HepG2 (cell line): ENCODE measurements at regions not wholly inside any gene's neighbourhood (a gene's known extent, or its start where the extent isn't known, plus 50 kb on each side); places are given as distances from the start of the nearest gene placed in this dataset.

Experiments used
- ATAC-seq: fragments of 200-7000 bp; cut with Tn5 transposase; 3 replicates; pipeline ENCODE4 v1.9.1; 2020; ENCODE audit warnings: mild to moderate bottlenecking, moderate library complexity
- BruUV-seq: library from RNA; stranded (reverse); fragments of 400-500 nt; replicated peaks from 2 replicates; lab custom pipeline; 2021; lab: Mats Ljungman, UMichigan
- CTCF ChIA-PET: fragments of 300-600 bp; formaldehyde crosslinking; extraction: SDS; loops from one replicate; lab custom pipeline; 2021; ENCODE audit warnings: low total read pairs, inconsistent platforms, low intra/inter-chr PET ratio; lab: Yijun Ruan, JAX
- POLR2A ChIA-PET: fragments of 350-600 bp; sonication (Branson Sonifier 250); formaldehyde crosslinking; loops from one replicate; lab custom pipeline; 2020; ENCODE audit warnings: antibody characterized with exemption, inconsistent platforms; lab: Yijun Ruan, JAX
- DNase-seq: peaks from one replicate; pipeline ENCODE4 v3.0.0-alpha.2; 2015; ENCODE audit warnings: low spot score
- FAIRE-seq: peaks from 3 replicates; lab custom pipeline; 2011; peaks lifted over from hg19 to GRCh38; lab: Jason Lieb, UNC
- H2AFZ ChIP-seq: one replicate; pipeline ENCODE4 v1.6.1; 2011; ENCODE audit warnings: low read length, inconsistent platforms
- H3K27ac ChIP-seq: fragments of 300-600 bp; 3 replicates; pipeline ENCODE4 v1.8.0; 2011; ENCODE audit warnings: mixed run types, mild to moderate bottlenecking, mixed read lengths, low read length, inconsistent platforms; ENCODE audit not compliant: insufficient read depth; ENCODE audit errors: extremely low read length
- H3K27me3 ChIP-seq, 2 experiments: fragments of 200-600 bp in 1 of 2; 2 replicates in 1 of 2; 3 replicates in 1 of 2; pipeline versions ENCODE4 v1.6.0 to v1.8.0; 2011; ENCODE audit warnings: low read length in 2 of 2, mild to moderate bottlenecking in 2 of 2, moderate library complexity in 2 of 2, inconsistent platforms in 1 of 2; ENCODE audit not compliant: insufficient read depth in 2 of 2, control insufficient read depth in 1 of 2
- H3K36me3 ChIP-seq, 2 experiments: fragments of 200-600 bp in 1 of 2; replicated peaks in 1 of 2; 2 replicates in 1 of 2; 3 replicates in 1 of 2; pipeline versions ENCODE4 v1.5.1 to v1.8.0; 2011; ENCODE audit warnings: low read length in 2 of 2, inconsistent platforms in 1 of 2; ENCODE audit not compliant: insufficient read depth in 2 of 2, control insufficient read depth in 1 of 2
- H3K4me1 ChIP-seq: 2 replicates; pipeline ENCODE4 v1.5.1; 2012; ENCODE audit warnings: low read length, inconsistent platforms; ENCODE audit not compliant: insufficient read depth
- H3K4me2 ChIP-seq: 2 replicates; pipeline ENCODE4 v1.6.0; 2011; ENCODE audit warnings: low read depth, low read length, inconsistent platforms
- H3K4me3 ChIP-seq, 3 experiments: fragments of 200-600 bp in 1 of 3; sonication (generic), shearing (Covaris generic) in 1 of 3; replicated peaks in 1 of 3; 2 replicates each; pipeline ENCODE4 v1.5.1; 2011 to 2016; ENCODE audit warnings: low read length in 3 of 3, inconsistent platforms in 2 of 3, low read depth in 2 of 3, mild to moderate bottlenecking in 2 of 3, control low read depth in 1 of 3, mixed read lengths in 1 of 3; ENCODE audit not compliant: insufficient read depth in 1 of 3
- H3K79me2 ChIP-seq: one replicate; pipeline ENCODE4 v1.6.1; 2011; ENCODE audit warnings: low read length, inconsistent platforms; ENCODE audit not compliant: insufficient read depth
- H3K9ac ChIP-seq: 2 replicates; pipeline ENCODE4 v1.6.0; 2011; ENCODE audit warnings: mild to moderate bottlenecking, low read depth, low read length, inconsistent platforms; ENCODE audit not compliant: insufficient read depth
- H3K9me3 ChIP-seq: 2 replicates; pipeline ENCODE4 v1.5.1; 2012; ENCODE audit warnings: mild to moderate bottlenecking, low read length
- H4K20me1 ChIP-seq: 2 replicates; pipeline ENCODE4 v1.6.0; 2011; ENCODE audit warnings: inconsistent platforms, mild to moderate bottlenecking, low read length, moderate library complexity; ENCODE audit not compliant: insufficient read depth
- AKAP8 ChIP-seq: sonication (generic); formaldehyde crosslinking; IDR thresholded peaks from 2 replicates; pipeline ENCODE4 v1.5.1; 2020; ENCODE audit warnings: mild to moderate bottlenecking, missing genetic modification reagents
- ATF2 ChIP-seq: sonication (generic); formaldehyde crosslinking; IDR thresholded peaks from 2 replicates; pipeline ENCODE4 v1.4.0; 2020; ENCODE audit warnings: missing genetic modification reagents
- CREBL2 ChIP-seq: sonication (generic); formaldehyde crosslinking; IDR thresholded peaks from 2 replicates; pipeline ENCODE4 v1.8.1; 2023; ENCODE audit warnings: missing genetic modification reagents, mild to moderate bottlenecking, borderline replicate concordance
- GATA4 ChIP-seq: sonication (generic); IDR thresholded peaks from 2 replicates; pipeline ENCODE4 v1.6.1; 2016; ENCODE audit warnings: antibody characterized with exemption, low read depth, borderline replicate concordance
- HDAC1 ChIP-seq: sonication (generic); formaldehyde crosslinking; IDR thresholded peaks from 2 replicates; pipeline ENCODE4 v1.5.1; 2020; ENCODE audit warnings: mild to moderate bottlenecking, missing genetic modification reagents
- HNRNPK ChIP-seq: fragments of 200-400 bp; formaldehyde crosslinking; IDR thresholded peaks from 2 replicates; pipeline ENCODE4 v1.6.1; 2018; ENCODE audit warnings: low read length, low read depth, moderate library complexity, mild to moderate bottlenecking; ENCODE audit not compliant: poor library complexity, severe bottlenecking
- MLLT10 ChIP-seq: sonication (generic); formaldehyde crosslinking; IDR thresholded peaks from 2 replicates; pipeline ENCODE4 v1.4.0; 2020; ENCODE audit warnings: missing genetic modification reagents
- ZBTB8A ChIP-seq: sonication (generic); formaldehyde crosslinking; IDR thresholded peaks from 2 replicates; pipeline ENCODE4 v1.4.0; 2020; ENCODE audit warnings: mild to moderate bottlenecking, low read depth, missing genetic modification reagents, borderline replicate concordance
- ZHX2 ChIP-seq, 2 experiments: sonication (generic) in 1 of 2; formaldehyde crosslinking in 1 of 2; IDR thresholded peaks; 2 replicates each; pipeline versions ENCODE4 v1.6.1 to v1.9.0; 2014 to 2022; ENCODE audit warnings: antibody characterized with exemption in 1 of 2, borderline replicate concordance in 1 of 2, inconsistent platforms in 1 of 2, low read depth in 1 of 2, missing genetic modification reagents in 1 of 2
- ZNF333 ChIP-seq: sonication (generic); formaldehyde crosslinking; IDR thresholded peaks from 2 replicates; pipeline ENCODE4 v1.4.0; 2020; ENCODE audit warnings: mild to moderate bottlenecking, missing genetic modification reagents, borderline replicate concordance
- ZNF691 ChIP-seq: sonication (generic); formaldehyde crosslinking; IDR thresholded peaks from 2 replicates; pipeline ENCODE4 v1.4.0; 2020; ENCODE audit warnings: missing genetic modification reagents, low read depth, mild to moderate bottlenecking, borderline replicate concordance
- WGBS: methylation state at CpG from one replicate; pipeline ENCODE4 v1.1.6; 2017; ENCODE audit warnings: low lambda C conversion rate; 5-methylcytosine and 5-hydroxymethylcytosine counted together
- in situ Hi-C: cut with HindIII; loops from 2 replicates; pipeline ENCODE4 v1.10.0; 2017; ENCODE audit warnings: low pct_unique_long_range_greater_than_20kb; ENCODE audit not compliant: extremely low pct_ligation_motif_present
- intact Hi-C: fragments of 100-400 bp; cut with micrococcal nuclease; formaldehyde crosslinking; loops from one replicate; pipeline ENCODE4 v1.10.0; 2022; ENCODE audit not compliant: unreplicated experiment

- intact Hi-C loops, result no loop called here
- Histone ChIP-seq H3K4me3 (no peak overlapping the region), H4K20me1 (no peaks in the 10 kb centered on the region), H3K9ac (no peak overlapping the region), H3K9me3 (no peaks in the 10 kb centered on the region), H3K4me1 (no peaks in the 10 kb centered on the region), H3K79me2 (no peaks in the 10 kb centered on the region), H3K27me3 (no peaks in the 10 kb centered on the region; a peak in 1 of 5 replicates), H3K27ac (no peak overlapping the region), H3K36me3 (no peaks in the 10 kb centered on the region), H2AFZ (no peak overlapping the region), H3K4me2 (no peak overlapping the region)
- TF ChIP-seq ZNF333 (CRISPR knock-in tag) (no peak), ZBTB8A (CRISPR knock-in tag) (no peak), GATA4 (no peak), ZHX2 (IDR thresholded peaks at IDR 0.05; ENCODE audit: low read depth) (no peak), ZHX2 (CRISPR knock-in tag; IDR thresholded peaks at IDR 0.05; ENCODE audit: borderline replicate concordance) (no peak), AKAP8 (CRISPR knock-in tag) (no peak), HNRNPK (no peak), MLLT10 (CRISPR knock-in tag) (no peak), ATF2 (CRISPR knock-in tag) (no peak), HDAC1 (no peak), CREBL2 (CRISPR knock-in tag) (no peak), ZNF691 (CRISPR knock-in tag) (no peak)
- CTCF ChIA-PET, result no interaction called here
- in situ Hi-C loops, result no loop called here
- DNase-seq (no peak), ATAC-seq (no peak), FAIRE-seq (no peak)
- WGBS, result 2% methylated on average over 1 of the region's 1 CpG
- POLR2A ChIA-PET, result no interaction called here
- no TSS peak for BruUV-seq
Observed at GRCh38 chr19:29305268-29305667, 92.3 kb upstream of the UQCRFS1 start.
